T-helper 2 cell (primary cell): ENCODE measurements at regions not wholly inside any gene's neighbourhood (a gene's known extent, or its start where the extent isn't known, plus 50 kb on each side); places are given as distances from the start of the nearest gene placed in this dataset.
"Not testable (repeated sequence)": the region's sequence is repeated elsewhere in the genome, so short reads cannot be mapped to it uniquely, and the experiment has no call there.

Source experiments
- DNase-seq, 5 experiments: peaks; one replicate each; pipeline versions ENCODE4 v3.0.0 to v3.0.0-alpha.2; 2012 to 2022

GRCh38 chr16:47897105-47897504 is 258.7 kb downstream of the ABCC12 start:
- DNase-seq = not testable (repeated sequence)

- DNase-seq = no peak
Measured at GRCh38 chr16:47895146-47895545, 260.6 kb downstream of the ABCC12 start.

- DNase-seq = no peak
Measured at GRCh38 chr16:47892999-47893398, 262.8 kb downstream of the ABCC12 start.

- no peak for DNase-seq
Measured at GRCh38 chr16:47888734-47889133, 267.1 kb downstream of the ABCC12 start.

- no peak for DNase-seq
Measured at GRCh38 chr16:47888142-47888541, 267.7 kb downstream of the ABCC12 start.

- DNase-seq = no peak
Measured at GRCh38 chr16:47887496-47887895, 268.3 kb downstream of the ABCC12 start.

- no peak for DNase-seq
Measured at GRCh38 chr16:47886631-47887415, 269.0 kb downstream of the ABCC12 start.

- no peak for DNase-seq
Measured at GRCh38 chr16:47886139-47886538, 269.7 kb downstream of the ABCC12 start.

- no peak for DNase-seq
Measured at GRCh38 chr16:47885489-47885888, 270.3 kb downstream of the ABCC12 start.

- no peak for DNase-seq
Measured at GRCh38 chr16:47884116-47884725, 271.6 kb downstream of the ABCC12 start.

- no peak for DNase-seq
Measured at GRCh38 chr16:47881574-47881973, 274.2 kb downstream of the ABCC12 start.

GRCh38 chr16:47880653-47881052 is 275.1 kb downstream of the ABCC12 start:
- DNase-seq = no peak

- no peak for DNase-seq
Measured at GRCh38 chr16:47877166-47877565, 278.6 kb downstream of the ABCC12 start.

- no peak for DNase-seq
Measured at GRCh38 chr16:47876511-47876910, 279.3 kb downstream of the ABCC12 start.

- DNase-seq = no peak
Measured at GRCh38 chr16:47873434-47873833, 282.4 kb downstream of the ABCC12 start.

GRCh38 chr16:47872225-47872624 is 283.6 kb downstream of the ABCC12 start:
- DNase-seq = no peak

GRCh38 chr16:47866423-47866822 is 289.4 kb downstream of the ABCC12 start:
- no peak for DNase-seq

GRCh38 chr16:47865337-47865855 is 290.4 kb downstream of the ABCC12 start:
- DNase-seq = no peak

GRCh38 chr16:47864262-47864661 is 291.5 kb downstream of the ABCC12 start:
- not testable (repeated sequence) for DNase-seq

- DNase-seq = no peak
Measured at GRCh38 chr16:47861999-47862398, 293.8 kb downstream of the ABCC12 start.

GRCh38 chr16:47858333-47858982 is 297.3 kb downstream of the ABCC12 start:
- DNase-seq = no peak

- DNase-seq = no peak
Measured at GRCh38 chr16:47855431-47855830, 300.4 kb downstream of the ABCC12 start.

- no peak for DNase-seq
Measured at GRCh38 chr16:47854737-47855136, 301.1 kb downstream of the ABCC12 start.

- DNase-seq = no peak
Measured at GRCh38 chr16:47852991-47853390, 302.8 kb downstream of the ABCC12 start.
